ENCODE measurements at regions not wholly inside any gene's neighbourhood (a gene's known extent, or its start where the extent isn't known, plus 50 kb on each side); places are given as distances from the start of the nearest gene placed in this dataset.

GRCh38 chr12:46436747-46437146 is 64.2 kb upstream of the SLC38A2 start:
- H3K18ac ChIP-seq (ENCODE audit: low read depth, low read length), result peak overlapping the region; percentile 83
- no peak overlapping the region for H3K4me2 ChIP-seq (ENCODE audit: low read depth, low read length)
- in situ Hi-C loops (cut with MboI; ENCODE audit: low sequenced_read_pairs), result no loop called here
- WGBS, 2 experiments (ENCODE audit: extremely low coverage in 2 of 2, insufficient read length in 1 of 2), result no CpG with 5 or more reads among the region's 3 CpGs
- ChIA-PET POLR2A (ENCODE audit: unreplicated experiment) (no interaction called here), CTCF (no interaction called here)
- H2AK9ac ChIP-seq (replicated peaks; ENCODE audit: low read depth, low read length, poor library complexity), result no peak overlapping the region
- H4K5ac ChIP-seq (ENCODE audit: low read depth, low read length), result peak overlapping the region; percentile 40
- no peaks in the 10 kb centered on the region for H4K20me1 ChIP-seq (ENCODE audit: insufficient read depth, low read length)
- H3K56ac ChIP-seq (ENCODE audit: extremely low read depth, insufficient read depth, low read length), result no peak overlapping the region
- peaks cover 9% of the 10 kb centered on the region for H3K9me1 ChIP-seq (ENCODE audit: insufficient read depth, low read length)
- no peak overlapping the region for H3K9ac ChIP-seq (ENCODE audit: low read depth, low read length)
- no peaks in the 10 kb centered on the region for H3K36me3 ChIP-seq (ENCODE audit: control insufficient read depth, insufficient read depth, low read length)
- intact Hi-C loops (cut with micrococcal nuclease), result no loop called here
- peak overlapping the region; percentile 91 for H3K4ac ChIP-seq (ENCODE audit: low read depth, low read length)
- peak overlapping the region; percentile 100 for H2BK15ac ChIP-seq (ENCODE audit: low read depth, low read length)
- BruUV-seq (replicated peaks), result no TSS peak
- peak overlapping the region; percentile 23; the same call in 1 of the 2 replicates for H3K27ac ChIP-seq (ENCODE audit: insufficient read depth, low read length)
- peak overlapping the region; percentile 67 for H3K14ac ChIP-seq (replicated peaks; ENCODE audit: low read depth, low read length)
- H4K8ac ChIP-seq (ENCODE audit: low read depth in 2 of 2, low read length in 2 of 2), result peak overlapping the region; percentile 78 to 79
- H2BK20ac ChIP-seq (ENCODE audit: low read depth, low read length), result peak overlapping the region; percentile 80
- 0 out of 2 replicates have a peak overlapping the region, but pooled peaks have one; percentile 59 for H3K23ac ChIP-seq (ENCODE audit: low read depth, low read length)
- no peak overlapping the region for H2AFZ ChIP-seq (replicated peaks; ENCODE audit: low read length, poor library complexity)
- peaks cover 2 to 19% of the 10 kb centered on the region in 2 experiments; a peak in 3 of 4 replicates for H3K79me1 ChIP-seq (ENCODE audit: low read depth in 1 of 2, low read length in 2 of 2)
- H3K9me3 ChIP-seq (ENCODE audit: control insufficient read depth, insufficient read depth, low read length), result no peaks in the 10 kb centered on the region
- H3K4me1 ChIP-seq (ENCODE audit: control insufficient read depth, insufficient read depth, low read length), result peaks cover 13% of the 10 kb centered on the region
- peak overlapping the region; percentile 95 for H2BK120ac ChIP-seq (ENCODE audit: low read depth, low read length)
- no peak for TF ChIP-seq FOS (IDR thresholded peaks at IDR 0.05; ENCODE audit: low read depth, low read length)
- TF ChIP-seq RCOR1 (IDR thresholded peaks at IDR 0.05; ENCODE audit: insufficient replicate concordance, low read length), result no peak
- TF ChIP-seq RAD21 (IDR thresholded peaks at IDR 0.05; ENCODE audit: low read length), result no peak
- TF ChIP-seq CTCF (conservative IDR thresholded peaks at IDR 0.05; ENCODE audit: low read depth, low read length), result no peak
- no peak for TF ChIP-seq MAFK (IDR thresholded peaks at IDR 0.05; ENCODE audit: low read depth, low read length)
- no peak for TF ChIP-seq CEBPB (IDR thresholded peaks at IDR 0.05; ENCODE audit: low read depth, low read length)
- no peak for TF ChIP-seq POLR2A (IDR thresholded peaks at IDR 0.05; ENCODE audit: low read depth, low read length)
- no peak for TF ChIP-seq SMC3 (IDR thresholded peaks at IDR 0.05; ENCODE audit: low read depth, low read length)
- TF ChIP-seq BHLHE40 (IDR thresholded peaks at IDR 0.05; ENCODE audit: low read depth, low read length), result no peak
- TF ChIP-seq MAZ (IDR thresholded peaks at IDR 0.05; ENCODE audit: borderline replicate concordance, low read depth, low read length), result no peak
- TF ChIP-seq ELK1 (IDR thresholded peaks at IDR 0.05; ENCODE audit: borderline replicate concordance, low read depth, low read length), result no peak
- TF ChIP-seq USF2 (IDR thresholded peaks at IDR 0.05; ENCODE audit: low read depth, low read length), result no peak
- TF ChIP-seq RFX5 (IDR thresholded peaks at IDR 0.05; ENCODE audit: low read depth, low read length), result no peak
- no peak for TF ChIP-seq MXI1 (IDR thresholded peaks at IDR 0.05; ENCODE audit: borderline replicate concordance, low read depth, low read length)
- TF ChIP-seq CHD1 (IDR thresholded peaks at IDR 0.05; ENCODE audit: low read depth, low read length), result no peak
- no peak for TF ChIP-seq NFE2L2 (IDR thresholded peaks at IDR 0.05; ENCODE audit: low read depth, low read length)
- peak overlapping the region; percentile 84 for H4K91ac ChIP-seq (ENCODE audit: insufficient read depth, low read depth, low read length)
- H2AK5ac ChIP-seq (ENCODE audit: low read depth, low read length), result peak overlapping the region; percentile 97
- H3K27me3 ChIP-seq (ENCODE audit: control insufficient read depth, insufficient read depth, low read length), result no peaks in the 10 kb centered on the region
- dilution Hi-C loops (cut with HindIII; ENCODE audit: low sequenced_read_pairs, unreplicated experiment), result no loop called here
- ATAC-seq (ENCODE audit: low read depth), result no peak
- DNase-seq, result no peak
- peak overlapping the region; percentile 28 for H2BK5ac ChIP-seq (ENCODE audit: low read depth, low read length, poor library complexity, severe bottlenecking)
- H3K4me3 ChIP-seq (ENCODE audit: insufficient read depth, low read depth, low read length), result no peak overlapping the region

All from IMR-90 (cell line).